HG02938 (cell line): ENCODE measurements at regions not wholly inside any gene's neighbourhood (a gene's known extent, or its start where the extent isn't known, plus 50 kb on each side); places are given as distances from the start of the nearest gene placed in this dataset.

Experiments
- ATAC-seq: cut with Tn5 transposase; IDR thresholded peaks from one replicate; pipeline ENCODE4 v1.9.1; 2021; ENCODE audit warnings: mild to moderate bottlenecking, moderate library complexity; ENCODE audit not compliant: unreplicated experiment

DNA sequence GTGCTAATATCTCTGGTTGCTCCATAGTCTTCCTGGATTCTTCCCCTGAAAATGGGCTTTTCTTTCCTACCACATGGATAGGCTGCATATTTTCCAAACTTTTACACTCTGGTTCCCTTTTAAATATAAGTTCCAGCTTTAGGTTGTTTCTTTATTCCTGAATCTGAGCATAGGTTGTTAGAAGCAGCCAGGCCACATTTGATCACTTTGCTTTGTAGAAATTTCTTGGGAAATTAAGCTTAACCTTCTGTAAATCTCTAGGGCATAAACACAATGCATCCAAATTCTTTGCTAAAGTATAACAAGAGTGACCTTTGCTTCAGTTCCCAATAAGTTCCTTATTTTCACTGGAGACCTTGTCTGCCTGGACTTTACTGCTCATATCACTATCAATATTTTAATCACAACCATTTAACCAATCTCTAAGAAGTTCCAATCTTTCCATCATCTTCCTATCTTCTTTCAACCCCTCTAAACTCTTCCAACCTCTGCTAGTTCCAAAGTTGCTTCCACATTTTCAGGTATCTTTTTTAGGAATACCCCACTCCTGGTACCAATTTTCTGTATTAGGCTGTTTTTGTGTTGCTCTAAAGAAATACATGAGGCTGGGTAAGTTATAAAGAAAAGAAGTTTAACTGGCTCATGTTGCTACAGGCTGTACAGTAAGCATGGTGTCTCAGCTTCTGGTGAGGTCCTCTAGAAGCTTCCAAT lies 389.6 kb upstream of the HS6ST1 start:
- ATAC-seq = no peak

DNA sequence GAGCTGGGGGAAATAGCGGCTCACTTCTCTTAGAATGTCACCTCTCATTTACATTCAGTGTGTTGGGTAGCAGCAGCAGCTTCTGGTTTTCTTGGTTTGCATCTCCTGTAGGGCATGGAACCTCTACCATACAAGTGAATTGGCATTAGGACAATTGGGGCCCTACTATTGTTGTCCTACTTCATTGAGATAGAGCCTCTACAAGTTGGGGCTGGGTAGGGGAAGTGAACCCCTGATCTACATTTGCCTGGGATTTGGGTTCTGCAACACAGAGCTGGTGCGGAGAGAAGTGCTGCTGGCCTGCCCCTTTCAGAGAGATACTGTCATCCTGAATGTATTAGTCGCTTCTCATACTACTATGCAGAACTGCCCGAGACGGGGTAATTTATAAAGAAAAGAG lies 391.6 kb upstream of the HS6ST1 start:
- ATAC-seq = no peak

DNA sequence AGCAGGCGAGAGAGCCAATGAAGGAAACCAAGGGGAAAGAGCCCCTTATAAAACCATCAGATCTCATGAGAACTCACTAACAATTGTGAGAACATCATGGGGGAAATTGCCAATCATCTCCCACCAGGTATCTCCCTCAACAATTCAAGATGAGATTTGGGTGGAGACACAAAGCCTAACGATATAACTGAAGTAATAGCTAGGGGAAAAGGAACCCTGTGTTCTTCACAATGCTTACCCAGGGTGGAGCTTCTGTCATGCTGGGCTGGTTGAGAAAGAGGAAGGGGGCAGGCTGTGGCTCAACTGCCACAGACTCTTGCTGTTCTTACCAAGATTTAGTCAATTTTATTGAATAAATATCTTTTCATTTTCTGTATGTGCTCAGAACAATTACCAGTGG lies 392.1 kb upstream of the HS6ST1 start:
- ATAC-seq = no peak

DNA sequence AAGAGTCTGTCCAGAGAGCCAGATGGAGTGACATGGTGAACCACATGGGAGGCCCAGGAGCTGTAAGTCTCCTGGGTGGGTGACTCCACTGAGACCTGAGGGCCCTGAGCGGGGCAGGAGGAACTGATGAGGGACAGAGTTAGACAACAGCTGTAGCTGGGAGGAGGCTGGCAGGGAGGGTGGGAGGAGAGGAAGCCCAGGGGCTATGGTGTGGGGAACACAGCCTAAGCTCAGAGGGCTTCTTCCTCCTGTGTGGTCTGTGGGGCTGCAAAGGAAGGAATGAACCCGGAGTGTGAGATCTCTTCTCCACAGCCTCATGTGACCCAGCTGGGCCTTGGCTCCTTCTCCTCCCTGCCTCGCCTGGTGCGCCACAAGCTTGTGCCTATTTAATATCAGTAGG lies 395.6 kb upstream of the HS6ST1 start:
- ATAC-seq = no peak

DNA sequence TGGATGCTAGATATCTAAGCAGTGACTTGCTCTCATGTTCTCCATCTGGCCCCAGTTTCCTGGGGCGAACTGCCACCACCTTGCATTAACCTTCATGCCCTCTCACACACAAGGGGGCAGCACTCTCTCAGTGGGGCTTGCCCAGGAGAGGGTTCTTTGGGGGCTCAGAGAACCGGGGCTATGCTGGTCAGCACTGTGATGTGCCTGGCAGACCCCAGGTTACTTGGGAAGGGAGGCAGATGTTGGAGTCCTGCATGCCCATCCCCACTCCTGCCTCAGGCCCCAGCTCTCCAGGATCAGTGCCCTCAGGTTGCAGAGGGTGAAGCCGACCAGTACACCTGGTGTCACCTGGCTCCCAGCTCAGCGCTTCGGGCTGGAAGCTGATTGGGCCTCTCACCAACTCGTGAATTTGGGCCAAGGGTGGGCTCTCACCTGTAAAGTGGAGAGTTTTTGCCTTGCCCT lies 396.2 kb upstream of the HS6ST1 start:
- no peak for ATAC-seq

DNA sequence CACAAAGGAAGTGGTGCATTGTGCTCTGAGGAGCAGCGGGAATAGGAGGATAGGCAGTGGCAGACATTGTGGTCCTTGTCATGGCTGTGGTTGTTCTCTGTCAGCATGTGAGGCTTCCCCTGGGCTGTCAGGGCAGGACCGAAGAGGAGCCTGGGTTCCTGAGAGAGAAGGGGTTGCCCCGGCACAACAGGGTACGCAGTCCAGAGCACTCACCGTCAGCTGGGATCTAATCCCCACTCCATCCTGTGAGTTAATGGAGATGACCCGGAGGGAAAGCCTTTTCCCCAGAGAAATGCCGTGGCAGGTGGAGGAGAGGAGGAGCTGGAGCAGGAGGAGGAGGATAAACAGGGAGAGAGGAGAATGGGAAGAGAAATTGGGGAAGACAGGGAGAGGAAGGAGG lies 396.7 kb upstream of the HS6ST1 start:
- ATAC-seq = no peak

DNA sequence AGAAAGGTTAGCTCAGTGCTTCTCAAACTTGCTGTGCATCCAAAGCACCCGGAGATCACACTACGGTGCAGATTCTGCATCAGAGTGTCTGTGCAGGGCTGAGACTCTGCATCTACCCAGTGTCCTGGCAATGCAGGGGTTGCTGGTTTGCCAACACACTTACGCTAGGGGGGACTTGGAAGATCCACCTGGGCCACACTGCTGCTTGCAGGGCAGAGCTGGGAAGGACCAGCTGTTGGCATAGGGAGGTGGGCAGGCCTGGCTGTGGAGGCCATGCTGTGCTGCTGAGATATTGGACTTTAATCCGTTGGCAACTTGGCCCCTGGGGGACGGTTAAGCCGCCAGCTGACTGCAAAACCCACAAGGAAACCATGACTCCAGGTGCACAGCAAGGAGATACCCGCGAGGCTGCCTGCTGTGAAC lies 397.6 kb upstream of the HS6ST1 start:
- no peak for ATAC-seq

DNA sequence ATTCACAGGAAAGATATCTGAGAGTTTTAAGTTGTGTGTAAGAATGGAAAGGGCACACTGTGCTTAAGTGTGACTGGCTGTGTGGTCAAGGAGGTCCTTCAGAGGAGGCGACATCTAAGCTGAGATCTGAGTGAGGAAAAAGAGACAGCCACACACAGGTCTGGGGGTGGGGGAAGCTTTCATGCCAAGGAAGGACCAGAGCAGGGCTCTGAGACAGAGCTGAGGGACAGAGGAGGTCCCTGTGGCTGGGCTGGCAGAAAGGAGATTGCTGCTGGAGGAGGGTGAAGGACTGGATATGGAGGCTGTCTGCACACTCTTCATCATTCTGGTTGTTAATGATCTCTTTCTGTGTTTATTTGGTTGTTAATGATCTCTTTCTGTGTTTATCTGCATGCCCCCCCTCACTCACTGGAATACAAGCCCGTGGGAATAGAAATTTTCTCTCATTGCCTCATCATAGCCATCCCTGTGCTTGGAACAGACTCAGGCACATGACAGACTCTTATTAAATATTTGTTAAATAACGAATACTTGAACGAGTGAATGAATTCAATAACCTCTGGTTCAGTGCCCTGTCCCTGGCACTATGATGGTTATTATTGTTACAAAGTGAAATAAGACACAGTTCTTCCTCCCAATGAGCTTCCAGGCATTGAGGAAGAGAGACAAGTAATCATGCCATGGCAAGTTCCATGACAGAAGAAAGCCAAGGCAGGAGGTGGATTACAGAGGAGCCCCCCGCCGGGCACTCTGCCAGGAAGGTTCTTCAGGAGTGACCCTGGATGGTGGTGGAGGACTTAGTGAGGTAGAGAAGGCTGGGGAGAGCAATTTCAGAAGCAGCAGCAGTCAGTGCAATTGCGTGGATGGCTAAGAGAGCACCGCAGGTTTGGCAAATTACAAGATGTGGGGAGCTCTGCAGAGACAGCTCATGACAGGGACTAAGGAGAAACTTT lies 399.4 kb upstream of the HS6ST1 start:
- no peak for ATAC-seq

DNA sequence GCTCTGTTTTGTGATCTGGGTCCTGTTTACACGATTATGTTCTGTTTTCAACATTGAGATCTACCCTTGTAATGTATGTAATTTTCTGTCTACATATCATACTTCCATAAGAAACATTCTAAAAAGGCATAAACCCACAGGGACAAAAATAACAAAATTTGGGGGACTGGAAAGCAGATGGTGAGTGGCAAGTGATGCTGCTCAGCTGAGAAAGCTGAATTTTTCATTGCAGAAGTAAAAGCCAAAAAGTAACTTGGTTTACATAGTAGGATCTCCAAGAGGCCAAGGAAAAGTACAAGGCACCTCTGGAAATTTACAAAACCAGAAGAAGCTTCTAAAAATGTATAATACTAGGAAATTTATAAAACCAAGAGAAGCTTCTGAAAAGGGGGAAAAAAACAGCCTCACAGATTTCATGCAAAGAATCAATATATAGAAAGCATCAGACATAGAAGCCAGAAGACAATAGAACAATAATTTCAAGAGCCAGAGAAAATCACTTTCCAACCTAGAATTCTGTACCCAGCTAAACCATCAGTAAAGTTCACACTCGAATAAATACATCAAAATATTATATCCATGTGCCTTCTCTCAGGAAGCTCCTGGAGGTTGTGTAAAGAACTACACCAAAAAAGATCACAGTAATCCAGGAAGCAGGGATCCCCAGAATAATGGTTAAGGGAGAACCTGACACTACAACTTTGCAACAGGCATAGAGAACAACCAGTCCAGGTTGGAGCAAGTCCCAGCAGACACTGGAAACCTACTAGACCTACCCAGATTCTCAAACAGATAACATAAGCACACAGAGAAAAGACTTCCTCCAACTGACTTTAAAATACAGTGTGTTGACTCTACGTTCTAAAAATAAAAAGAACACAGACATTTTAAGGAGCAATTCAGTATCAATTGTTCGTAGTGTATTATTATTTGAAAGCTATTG lies 401.7 kb upstream of the HS6ST1 start:
- no peak for ATAC-seq

DNA sequence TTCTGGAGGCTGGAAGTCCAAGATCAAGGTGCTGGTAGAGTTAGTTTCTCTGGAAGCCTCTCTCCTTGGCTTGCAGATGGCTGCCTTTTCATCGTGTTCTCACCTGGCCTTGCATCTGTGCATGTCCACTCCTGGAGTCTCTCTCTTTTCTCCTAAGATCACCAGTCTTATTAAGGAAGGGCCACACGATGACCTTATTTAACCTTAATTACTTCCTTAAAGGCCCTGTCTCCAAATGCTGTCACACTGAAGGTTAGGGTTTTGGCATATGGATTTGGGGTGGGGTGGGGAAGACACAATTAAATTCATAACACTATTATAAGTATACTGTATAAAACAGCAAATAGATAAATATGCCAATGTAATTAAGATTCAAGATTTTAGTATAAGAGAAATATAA lies 402.4 kb upstream of the HS6ST1 start:
- ATAC-seq = no peak

DNA sequence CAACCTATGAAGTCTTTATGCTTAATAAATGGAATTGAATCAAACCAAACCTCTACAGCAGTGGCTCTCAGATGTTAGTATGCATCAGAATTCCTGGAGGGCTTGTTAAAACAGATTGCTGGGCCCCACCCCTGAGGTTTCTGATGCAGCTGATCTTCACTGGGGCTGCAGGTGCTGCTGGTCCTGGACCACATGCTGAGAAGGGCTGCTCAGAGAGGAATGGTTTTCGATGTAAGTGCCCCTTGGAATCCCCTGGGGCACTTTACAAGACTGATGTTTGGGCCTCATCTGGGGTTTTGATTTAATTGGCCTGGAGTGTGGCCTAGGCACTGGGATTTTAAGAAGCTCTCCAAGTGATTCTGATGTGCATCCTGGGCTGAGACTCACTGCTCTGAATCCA lies 403.8 kb upstream of the HS6ST1 start:
- ATAC-seq = no peak

DNA sequence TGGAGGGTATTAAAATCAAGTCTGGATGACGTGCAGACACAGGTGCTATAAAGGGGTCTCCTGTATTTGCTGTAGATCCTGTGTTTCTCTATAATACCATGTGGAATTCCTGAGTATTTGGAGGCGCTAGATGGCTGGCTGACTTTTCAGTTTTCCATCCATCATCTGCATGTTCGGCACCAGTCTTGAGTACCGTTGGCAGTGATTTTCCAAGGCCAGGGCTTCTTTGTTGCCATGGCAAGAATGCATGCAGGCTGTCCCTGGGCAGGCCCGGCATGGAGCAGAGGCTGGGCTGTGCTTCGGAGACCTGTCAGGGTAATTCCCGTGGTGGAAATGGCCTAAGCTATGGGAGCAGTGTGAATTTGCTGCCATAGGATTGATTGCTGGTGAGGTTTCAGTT lies 405.9 kb upstream of the HS6ST1 start:
- no peak for ATAC-seq

DNA sequence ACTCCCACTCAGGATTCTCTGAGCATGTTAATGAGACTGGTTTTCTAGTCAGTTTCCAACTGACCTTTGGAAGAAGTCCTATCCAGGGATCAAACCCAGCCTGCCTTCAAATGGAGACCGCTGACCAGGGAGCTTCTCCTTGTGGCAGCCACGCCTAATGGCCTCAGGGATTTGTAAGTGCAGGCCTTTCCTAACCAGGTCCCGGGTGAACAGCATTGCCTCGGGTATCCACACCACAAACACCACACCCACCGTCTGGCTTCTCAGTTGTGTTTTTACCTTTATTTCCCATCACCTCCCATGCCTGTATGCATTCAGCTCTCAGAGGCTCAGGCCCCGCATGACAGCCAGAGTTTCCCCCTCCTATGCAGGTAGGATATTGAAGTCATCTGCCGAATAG lies 406.3 kb upstream of the HS6ST1 start:
- no peak for ATAC-seq

DNA sequence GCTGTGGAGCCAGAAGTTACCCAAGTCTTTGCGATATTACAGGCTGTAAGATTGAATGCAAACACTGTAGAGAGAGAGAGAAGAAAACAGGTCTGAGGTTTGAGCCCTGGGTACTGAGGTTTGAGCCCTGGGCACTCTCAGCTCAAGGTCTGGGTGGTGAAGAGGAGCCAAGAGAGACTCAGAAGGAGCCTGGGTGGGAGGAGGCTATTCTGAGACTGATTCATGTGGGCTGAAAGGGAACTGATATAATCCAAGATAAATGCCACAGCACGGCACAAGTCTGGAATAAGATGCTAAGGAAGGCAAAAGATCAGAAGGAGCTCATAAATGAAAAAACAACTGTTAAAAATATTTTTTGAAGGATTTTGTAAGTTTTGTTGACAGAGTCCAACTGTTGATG lies 407.6 kb upstream of the HS6ST1 start:
- no peak for ATAC-seq

DNA sequence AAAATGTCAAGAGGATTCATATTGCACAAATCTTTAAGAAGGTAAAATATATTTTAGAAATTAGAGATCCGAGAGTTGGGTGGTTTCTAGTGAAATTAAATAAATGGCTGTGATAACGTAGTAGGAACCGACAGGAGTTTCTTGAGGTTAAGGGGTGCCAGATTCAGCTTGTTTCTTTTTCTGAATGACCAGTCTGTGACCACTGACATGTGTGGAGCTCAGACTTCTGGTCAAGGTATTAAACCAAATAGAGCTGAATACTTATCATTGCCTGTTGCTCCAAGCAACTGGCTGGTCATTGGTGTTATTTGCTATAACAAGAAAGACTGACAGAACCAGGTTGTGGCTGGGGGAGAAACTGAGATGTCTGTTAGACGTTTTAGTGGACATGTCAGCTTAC lies 408.2 kb upstream of the HS6ST1 start:
- peak; percentile 63 for ATAC-seq

DNA sequence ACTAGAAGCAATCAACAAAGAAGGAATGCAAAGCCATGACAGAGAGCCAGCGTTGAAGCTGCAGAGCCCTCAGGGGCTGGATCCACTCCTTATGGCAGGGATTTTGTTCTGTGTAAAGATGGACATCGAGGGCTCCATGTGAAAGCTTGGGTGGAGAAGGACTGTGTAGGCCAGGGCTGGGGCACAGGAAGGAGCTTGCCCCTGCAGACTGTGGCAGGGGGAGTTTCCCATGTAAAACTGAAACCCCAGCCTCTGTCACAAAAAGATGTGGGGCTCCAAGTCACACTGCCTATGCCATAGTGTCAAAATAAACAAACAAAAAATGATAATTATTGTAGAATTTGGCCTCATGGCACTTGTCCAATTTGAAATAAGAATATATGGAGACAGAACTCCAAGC lies 408.7 kb upstream of the HS6ST1 start:
- ATAC-seq = peak; percentile 62

DNA sequence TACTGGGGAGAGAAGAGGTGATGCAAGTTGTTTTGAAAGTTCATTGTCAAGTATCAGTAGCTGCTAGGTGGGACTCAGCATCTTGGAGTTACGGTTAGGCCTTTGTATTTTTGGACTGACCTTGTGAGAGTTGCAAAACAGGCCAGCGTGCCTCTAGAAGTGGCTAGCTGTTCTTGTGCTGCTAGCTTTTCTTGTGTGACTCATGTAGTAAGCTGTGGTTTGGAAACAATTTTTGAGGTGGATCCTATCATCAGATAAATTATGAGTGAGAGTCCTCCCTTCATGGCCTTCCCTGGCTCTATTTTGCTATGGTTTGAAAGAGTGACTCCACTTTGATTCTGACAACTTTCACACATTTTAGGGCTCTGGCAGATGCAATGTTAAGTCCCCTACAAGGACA lies 409.2 kb upstream of the HS6ST1 start:
- peak; percentile 50 for ATAC-seq

DNA sequence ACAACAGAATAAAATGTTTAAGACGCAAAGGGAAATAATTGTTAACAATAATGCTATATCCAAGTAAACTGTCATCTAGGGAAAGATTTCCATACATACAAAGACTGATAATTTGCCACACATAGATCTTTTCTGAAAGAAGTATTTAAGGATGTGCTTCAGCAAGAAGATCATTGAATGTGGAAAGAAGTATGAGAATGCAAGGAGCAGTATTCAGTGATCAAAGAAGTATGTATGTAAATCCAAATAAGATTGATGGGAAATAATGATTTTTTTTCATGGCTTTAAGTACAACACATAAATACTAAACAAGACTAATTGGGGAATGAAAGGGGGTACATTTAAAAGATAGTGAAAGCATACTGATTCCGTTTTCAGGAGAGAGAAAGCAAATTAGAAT lies 410.4 kb upstream of the HS6ST1 start:
- no peak for ATAC-seq

DNA sequence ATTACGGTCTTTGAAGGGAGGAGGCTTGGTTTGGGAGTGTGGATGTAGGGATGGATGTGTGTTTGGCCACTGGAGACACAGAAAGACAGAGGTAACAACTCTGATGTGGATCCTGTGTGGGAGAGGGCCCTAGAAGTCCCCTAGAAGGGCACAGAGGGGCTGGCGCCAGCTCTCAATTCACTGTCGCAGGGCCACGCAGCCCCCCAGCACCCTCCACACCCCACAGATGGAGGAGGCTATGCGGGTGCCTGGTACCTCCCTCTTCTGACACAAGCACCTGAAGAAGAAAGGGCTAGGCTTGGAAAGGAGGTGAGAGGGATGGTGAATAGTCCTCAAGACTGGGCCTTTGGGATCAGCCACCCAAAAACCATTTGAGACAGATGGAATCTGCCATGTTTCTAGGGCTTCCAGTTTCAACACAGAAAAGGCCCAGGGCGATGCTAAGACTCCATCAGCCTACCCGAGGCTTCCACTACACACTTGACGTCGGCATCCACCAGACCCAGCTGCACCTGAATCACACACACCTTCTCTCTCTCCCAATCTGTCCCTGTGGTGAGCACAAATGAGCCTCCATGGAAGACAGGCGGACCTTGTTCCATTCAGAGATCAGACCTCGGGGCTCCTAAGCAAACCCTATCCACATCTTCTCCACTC lies 413.5 kb upstream of the HS6ST1 start:
- ATAC-seq = no peak

DNA sequence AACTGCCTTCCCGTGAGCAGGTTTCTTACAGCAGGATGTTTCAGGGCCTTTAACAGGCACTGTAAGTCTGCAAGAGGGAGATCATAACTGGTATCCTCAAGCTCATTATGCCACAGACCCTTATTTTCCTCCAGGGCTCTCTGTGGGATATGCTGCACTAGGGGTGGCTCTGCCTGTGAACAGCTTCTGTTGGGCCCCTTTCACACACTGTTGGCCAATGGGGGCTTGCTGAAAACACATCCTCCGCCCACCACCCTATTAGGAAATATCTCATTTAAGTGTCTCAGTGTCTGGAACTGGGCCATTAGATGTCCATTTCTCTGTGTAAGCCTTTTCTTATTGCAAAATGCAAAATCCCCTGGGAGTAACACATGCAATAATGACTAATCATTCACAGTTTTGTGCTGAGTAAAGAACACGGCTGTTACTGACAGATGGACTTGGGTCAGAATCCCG lies 414.3 kb upstream of the HS6ST1 start:
- ATAC-seq = no peak
